HG03045 (cell line): ENCODE measurements at regions not wholly inside any gene's neighbourhood (a gene's known extent, or its start where the extent isn't known, plus 50 kb on each side); places are given as distances from the start of the nearest gene placed in this dataset.
"Not testable (repeated sequence)": the region's sequence is repeated elsewhere in the genome, so short reads cannot be mapped to it uniquely, and the experiment has no call there.

Experiments used
- ATAC-seq: cut with Tn5 transposase; IDR thresholded peaks from one replicate; pipeline ENCODE4 v1.9.1; 2021; ENCODE audit warnings: mild to moderate bottlenecking, moderate library complexity; ENCODE audit not compliant: unreplicated experiment

DNA sequence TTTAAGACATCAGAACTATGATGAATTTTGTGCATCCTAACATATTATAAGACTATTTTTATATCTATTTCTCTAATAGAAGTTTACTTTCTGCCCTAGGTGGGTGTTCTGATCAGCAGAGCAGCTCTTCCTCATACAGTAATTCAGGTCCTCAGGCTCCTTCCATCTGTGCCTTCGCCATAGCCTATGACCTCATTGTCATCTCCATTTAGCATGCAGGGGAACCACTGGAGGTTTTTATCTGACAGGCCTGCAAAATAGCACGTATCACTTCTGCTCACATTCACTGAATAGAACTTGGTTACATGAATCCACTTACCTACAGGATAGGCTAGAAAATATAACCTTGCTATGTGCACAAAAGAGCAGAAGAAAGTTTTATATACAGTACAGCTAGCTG lies 159.4 kb upstream of the CCNH start:
- no peak for ATAC-seq

DNA sequence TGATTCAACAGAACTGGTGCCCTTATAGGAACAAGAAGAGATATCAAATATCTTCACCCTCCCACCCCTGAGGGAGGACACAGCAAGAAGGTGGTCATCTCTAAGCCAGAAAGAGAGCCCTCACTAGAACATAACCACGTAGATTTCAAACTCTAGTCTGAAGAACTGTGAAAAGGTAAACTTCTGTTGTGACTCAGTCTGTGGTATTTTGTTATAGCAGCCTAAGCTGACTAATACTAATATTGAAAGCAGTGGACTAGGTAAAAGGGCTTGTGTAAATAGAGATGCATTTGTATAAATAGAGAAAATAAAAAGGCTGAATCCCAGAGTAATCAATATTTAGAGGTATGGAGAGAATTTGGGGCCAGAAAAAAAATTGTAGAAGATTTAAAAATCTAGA lies 157.6 kb upstream of the CCNH start:
- no peak for ATAC-seq

- no peak for ATAC-seq
These were observed 149.3 kb upstream of the CCNH start for GRCh38 chr5:87562068-87562467.

GRCh38 chr5:87560528-87560927 lies 147.8 kb upstream of the CCNH start:
- ATAC-seq = no peak

DNA sequence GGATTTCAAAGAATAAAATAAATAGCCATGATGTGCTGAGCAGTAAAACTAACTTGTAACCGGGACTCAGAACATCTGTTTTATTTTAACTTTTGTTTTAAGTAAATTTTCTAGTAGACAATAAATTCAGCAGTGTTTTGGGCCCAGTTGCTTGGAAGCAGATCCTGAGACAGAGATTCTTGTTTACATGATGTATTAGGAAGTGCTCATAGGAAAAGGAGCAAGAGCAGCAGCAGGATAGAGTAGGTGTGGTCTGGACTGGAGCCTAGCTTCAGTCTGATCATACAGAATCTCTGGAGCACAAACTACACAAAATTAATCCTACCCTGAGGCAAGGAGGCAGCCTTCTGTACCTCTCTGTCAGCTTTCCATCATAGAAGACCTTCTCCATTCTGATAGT lies 139.2 kb upstream of the CCNH start:
- ATAC-seq = no peak

GRCh38 chr5:87541676-87542075 lies 128.9 kb upstream of the CCNH start:
- no peak for ATAC-seq

DNA sequence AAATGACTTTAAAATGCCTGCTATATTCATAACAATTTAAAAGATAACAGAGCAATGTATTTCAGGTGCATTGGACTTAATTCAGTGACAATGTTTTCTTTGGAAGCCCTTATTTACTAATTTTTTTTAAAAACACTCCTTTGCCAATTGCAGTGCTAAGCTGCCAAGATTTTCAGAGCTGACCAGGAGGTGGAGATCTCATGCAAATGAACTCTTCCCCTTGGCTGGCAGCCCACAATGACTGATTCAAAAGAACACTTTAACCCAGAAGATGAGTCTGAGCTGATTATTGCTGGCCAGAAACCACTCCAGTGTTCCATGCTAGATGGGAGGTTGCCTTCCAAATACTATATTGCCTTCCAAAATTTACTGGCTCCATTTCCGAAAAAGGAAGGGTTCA lies 128.3 kb upstream of the CCNH start:
- ATAC-seq = no peak

DNA sequence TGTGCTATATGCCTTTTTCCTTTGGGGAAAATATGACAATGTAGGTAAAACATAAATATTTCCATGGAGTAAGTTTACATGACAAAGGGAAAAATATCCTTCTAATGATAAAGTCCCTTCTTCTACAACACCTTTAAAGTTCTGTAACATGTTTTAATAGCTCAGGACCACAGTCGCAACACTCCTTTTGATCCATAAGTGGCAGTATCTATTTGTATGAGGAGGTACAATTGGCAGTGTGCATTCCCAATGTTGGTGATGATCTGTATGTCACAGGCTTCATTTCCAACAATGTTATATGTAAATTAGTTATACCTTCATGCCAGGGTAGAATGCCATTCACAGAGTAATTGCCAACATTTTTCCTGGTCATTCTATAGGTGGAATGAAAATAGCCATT lies 127.1 kb upstream of the CCNH start:
- no peak for ATAC-seq

GRCh38 chr5:87536365-87536764 lies 123.6 kb upstream of the CCNH start:
- no peak for ATAC-seq

DNA sequence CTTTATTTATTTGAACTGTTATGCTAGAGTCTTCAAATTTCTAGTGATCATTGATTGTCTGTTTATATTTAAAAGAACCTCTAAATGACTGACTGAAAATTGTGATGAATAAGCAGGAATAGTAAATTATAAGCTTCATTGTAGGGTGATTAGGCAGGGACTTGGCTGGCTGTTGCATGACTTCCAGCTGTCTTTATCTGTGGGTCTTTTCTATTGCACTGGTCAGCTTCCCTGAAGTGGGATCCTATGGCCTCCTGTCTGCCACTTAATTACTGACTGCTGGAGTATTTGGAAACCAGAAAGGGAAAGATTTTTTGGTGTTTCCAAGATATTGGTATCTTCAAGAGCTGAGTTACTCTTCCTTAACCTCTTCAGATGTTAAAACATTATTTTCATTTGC lies 123.0 kb upstream of the CCNH start:
- ATAC-seq = no peak

GRCh38 chr5:87529486-87530076 lies 116.9 kb upstream of the CCNH start:
- ATAC-seq = no peak

GRCh38 chr5:87526131-87526530 lies 113.4 kb upstream of the CCNH start:
- ATAC-seq = no peak

GRCh38 chr5:87524217-87524616 lies 111.5 kb upstream of the CCNH start:
- no peak for ATAC-seq

GRCh38 chr5:87511778-87512177 lies 99.0 kb upstream of the CCNH start:
- ATAC-seq = not testable (repeated sequence)

- no peak for ATAC-seq
These were observed 90.3 kb upstream of the CCNH start for GRCh38 chr5:87503004-87503403.

DNA sequence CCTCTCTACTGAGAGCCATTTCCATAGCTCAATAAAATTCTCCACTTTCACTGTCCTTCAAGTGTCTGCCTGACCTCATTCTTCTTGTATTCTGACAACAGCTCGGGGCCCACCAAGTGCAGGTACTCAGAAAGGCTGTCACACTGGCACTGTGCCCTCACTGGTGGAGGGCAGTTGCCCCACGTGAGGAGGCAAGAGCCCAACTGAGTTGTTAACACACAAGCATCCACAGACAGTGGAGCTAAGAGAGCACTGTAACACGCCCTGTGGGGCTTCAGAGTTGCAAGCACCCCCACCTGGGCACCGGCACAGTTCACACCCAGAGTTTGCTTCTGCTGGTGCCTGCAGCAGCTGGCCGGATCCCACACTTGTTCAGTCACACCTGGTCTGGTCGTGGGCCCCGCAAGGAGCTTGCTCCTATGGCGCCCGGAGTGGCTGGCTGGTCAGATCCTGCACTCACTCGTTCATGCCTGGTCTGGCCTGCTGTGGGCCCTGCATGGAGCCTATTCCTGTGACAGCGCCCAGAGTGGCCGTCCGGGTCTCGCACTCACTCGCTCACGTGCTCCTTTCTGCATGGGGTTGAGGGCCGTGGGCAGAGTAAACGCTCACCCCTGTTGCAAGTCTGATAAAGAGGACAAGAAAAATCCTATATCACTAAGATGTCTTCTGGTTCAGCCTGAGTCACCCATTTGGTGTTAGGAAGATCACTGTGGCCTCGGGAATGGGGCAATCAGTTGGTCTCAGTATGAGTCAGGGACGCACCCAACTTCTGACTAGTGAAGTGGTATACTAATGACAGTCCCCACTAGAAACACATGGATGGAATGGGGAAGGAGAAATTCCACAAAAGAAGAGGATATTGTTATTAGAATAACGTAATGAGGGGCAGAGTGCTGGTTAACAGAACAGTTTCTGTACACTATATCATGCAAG lies 87.0 kb upstream of the CCNH start:
- ATAC-seq = no peak
